Activated CD4-positive, alpha-beta T cell treated with anti-CD3 and anti-CD28 coated beads, Interleukin-2, amount 10 ng/mL, durations not matched to agents 7 days and 5 days (primary cell): ENCODE measurements at regions not wholly inside any gene's neighbourhood (a gene's known extent, or its start where the extent isn't known, plus 50 kb on each side); places are given as distances from the start of the nearest gene placed in this dataset.

Source experiments
- CTCF ChIA-PET: fragments of 350-600 bp; sonication (Branson Sonifier 250); formaldehyde crosslinking; loops from one replicate; lab custom pipeline; 2021; ENCODE audit warnings: antibody characterized with exemption; lab: Charles Lee
- POLR2A ChIA-PET: fragments of 350-600 bp; sonication (Branson Sonifier 250); formaldehyde crosslinking; loops from one replicate; lab custom pipeline; 2021; ENCODE audit warnings: antibody characterized with exemption; lab: Charles Lee
- DNase-seq: peaks from one replicate; pipeline ENCODE4 v3.0.0-alpha.2; 2020
- H3K27ac Mint-ChIP-seq: one replicate; pipeline ENCODE4 v1.8.0; 2021; ENCODE audit warnings: mild to moderate bottlenecking, moderate library complexity, mixed read lengths
- H3K27me3 Mint-ChIP-seq: one replicate; pipeline ENCODE4 v1.8.0; 2021; ENCODE audit warnings: mixed read lengths
- H3K36me3 Mint-ChIP-seq: one replicate; pipeline ENCODE4 v1.8.0; 2021; ENCODE audit warnings: low read depth, mixed read lengths
- H3K4me1 Mint-ChIP-seq: one replicate; pipeline ENCODE4 v1.8.0; 2021; ENCODE audit warnings: mixed read lengths
- H3K4me3 Mint-ChIP-seq: one replicate; pipeline ENCODE4 v1.8.0; 2021; ENCODE audit warnings: mild to moderate bottlenecking, moderate library complexity, mixed read lengths
- H3K9me3 Mint-ChIP-seq: one replicate; pipeline ENCODE4 v1.8.0; 2021; ENCODE audit warnings: mixed read lengths

GRCh38 chr7:42493436-42494198 lies 256.6 kb upstream of the GLI3 start:
- ChIA-PET CTCF (no interaction called here), POLR2A (interaction anchor here (0.5 kb wide), 2 partner anchors 139 to 417 kb away, joined by 3 to 4 read pairs; no protein-coding TSS in a partner anchor)
- DNase-seq, result no peak
- no peak overlapping the region for H3K4me3 Mint-ChIP-seq
- no peaks in the 10 kb centered on the region for H3K36me3 Mint-ChIP-seq
- no peaks in the 10 kb centered on the region for H3K4me1 Mint-ChIP-seq
- H3K27ac Mint-ChIP-seq, result no peak overlapping the region
- no peaks in the 10 kb centered on the region for H3K9me3 Mint-ChIP-seq
- peaks cover 21% of the 10 kb centered on the region for H3K27me3 Mint-ChIP-seq

DNA sequence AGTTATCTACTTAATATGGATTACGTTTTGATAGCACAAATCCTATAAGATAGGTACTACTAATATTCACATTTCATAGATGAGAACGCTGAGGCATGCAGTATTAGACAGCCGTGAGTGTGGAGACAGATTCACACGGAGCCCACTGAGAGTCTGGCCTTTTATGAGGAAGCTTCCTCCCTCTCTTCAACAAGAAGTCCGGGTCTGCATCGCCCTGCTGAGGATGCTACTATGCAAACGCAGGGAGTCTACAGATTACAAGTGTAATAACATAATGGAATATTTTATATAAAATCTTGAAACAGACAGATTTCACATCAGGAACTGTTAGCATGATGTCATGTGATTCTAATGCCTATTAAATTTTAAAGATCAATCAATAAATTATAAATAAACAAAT lies 255.9 kb upstream of the GLI3 start:
- no peak overlapping the region for H3K27ac Mint-ChIP-seq
- H3K27me3 Mint-ChIP-seq, result peaks cover 21% of the 10 kb centered on the region
- no peaks in the 10 kb centered on the region for H3K36me3 Mint-ChIP-seq
- ChIA-PET POLR2A (interaction anchor here (0.5 kb wide), 2 partner anchors 140 to 418 kb away, joined by 3 to 4 read pairs; no protein-coding TSS in a partner anchor), CTCF (no interaction called here)
- H3K4me1 Mint-ChIP-seq, result no peaks in the 10 kb centered on the region
- H3K4me3 Mint-ChIP-seq, result no peak overlapping the region
- no peaks in the 10 kb centered on the region for H3K9me3 Mint-ChIP-seq
- no peak for DNase-seq

DNA sequence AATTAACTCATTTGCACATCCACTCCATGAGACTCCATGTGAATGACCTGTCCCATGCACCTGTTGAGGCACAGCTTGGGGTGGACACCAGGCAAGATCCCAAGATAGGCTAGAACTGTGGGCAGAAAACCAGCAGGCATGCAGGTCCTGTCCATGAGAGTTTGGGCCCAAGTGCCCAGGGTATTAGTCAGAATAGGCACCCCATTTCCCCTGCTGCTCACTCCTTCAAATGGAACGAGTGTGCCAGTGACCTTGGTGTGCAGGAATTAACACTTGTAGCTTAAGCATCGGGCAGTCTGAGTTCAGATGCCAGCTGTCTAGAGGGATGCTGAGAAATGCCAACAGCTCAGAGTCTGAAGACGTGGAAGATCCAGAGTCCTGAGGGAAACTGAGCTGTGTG lies 254.1 kb upstream of the GLI3 start:
- peaks cover 21% of the 10 kb centered on the region for H3K27me3 Mint-ChIP-seq
- DNase-seq, result no peak
- no peaks in the 10 kb centered on the region for H3K4me1 Mint-ChIP-seq
- H3K4me3 Mint-ChIP-seq, result no peak overlapping the region
- CTCF ChIA-PET, result no interaction called here
- H3K27ac Mint-ChIP-seq, result no peak overlapping the region
- H3K9me3 Mint-ChIP-seq, result no peaks in the 10 kb centered on the region
- POLR2A ChIA-PET, result no interaction called here
- no peaks in the 10 kb centered on the region for H3K36me3 Mint-ChIP-seq

- H3K9me3 Mint-ChIP-seq, result no peaks in the 10 kb centered on the region
- DNase-seq, result no peak
- H3K36me3 Mint-ChIP-seq, result no peaks in the 10 kb centered on the region
- H3K27ac Mint-ChIP-seq, result no peak overlapping the region
- ChIA-PET CTCF (interaction anchor here (1.5 kb wide), 1 partner anchor 10 kb away, joined by 3 read pairs; no protein-coding TSS in a partner anchor), POLR2A (no interaction called here)
- no peak overlapping the region for H3K4me3 Mint-ChIP-seq
- no peaks in the 10 kb centered on the region for H3K4me1 Mint-ChIP-seq
- peaks cover 18% of the 10 kb centered on the region for H3K27me3 Mint-ChIP-seq
These were observed 252.3 kb upstream of the GLI3 start for GRCh38 chr7:42489299-42489698.

DNA sequence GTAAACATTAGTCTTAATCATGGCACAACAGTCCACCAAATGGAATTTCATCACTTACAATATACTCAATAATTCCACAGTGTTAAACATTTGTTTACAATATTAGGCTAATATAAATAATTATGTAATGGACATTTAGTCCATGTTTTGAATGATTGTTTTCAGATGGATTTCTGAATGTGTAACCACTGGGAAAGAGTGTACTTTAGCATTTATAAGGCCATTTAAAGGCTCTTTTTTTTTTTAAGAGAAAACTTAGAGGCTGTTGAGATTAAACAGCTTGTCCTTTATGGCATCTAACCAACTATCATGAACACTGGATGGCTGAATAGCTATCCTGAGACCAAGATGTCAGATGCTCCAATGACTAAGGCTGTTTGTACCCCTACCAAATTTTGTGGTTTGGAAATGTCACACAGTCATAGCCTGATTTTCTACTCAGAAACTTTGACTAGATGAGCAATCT lies 248.3 kb upstream of the GLI3 start:
- H3K27me3 Mint-ChIP-seq, result no peaks in the 10 kb centered on the region
- no peak overlapping the region for H3K27ac Mint-ChIP-seq
- ChIA-PET POLR2A (no interaction called here), CTCF (no interaction called here)
- H3K9me3 Mint-ChIP-seq, result no peaks in the 10 kb centered on the region
- H3K36me3 Mint-ChIP-seq, result no peaks in the 10 kb centered on the region
- no peaks in the 10 kb centered on the region for H3K4me1 Mint-ChIP-seq
- no peak for DNase-seq
- H3K4me3 Mint-ChIP-seq, result no peak overlapping the region

DNA sequence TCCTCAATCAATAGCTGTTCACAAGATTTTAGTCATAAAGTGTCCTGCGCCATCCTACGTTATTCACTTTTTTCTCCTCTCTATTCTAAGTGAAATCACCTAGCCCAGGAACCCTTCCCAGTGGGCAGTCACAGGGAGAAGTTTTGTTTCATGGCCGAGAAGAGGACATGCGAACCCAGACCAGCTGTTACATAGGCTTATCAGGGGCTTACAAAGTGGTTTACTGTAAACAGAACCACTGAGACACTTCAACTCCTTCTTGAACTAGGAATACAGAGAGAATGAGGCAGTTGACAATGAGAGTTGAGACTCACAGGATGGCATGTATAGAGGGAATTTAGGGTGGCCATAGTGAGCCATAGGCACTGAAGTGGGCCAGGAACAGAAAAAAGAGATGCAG lies 246.9 kb upstream of the GLI3 start:
- no peaks in the 10 kb centered on the region for H3K4me1 Mint-ChIP-seq
- no peak for DNase-seq
- no peaks in the 10 kb centered on the region for H3K9me3 Mint-ChIP-seq
- ChIA-PET POLR2A (no interaction called here), CTCF (no interaction called here)
- no peaks in the 10 kb centered on the region for H3K27me3 Mint-ChIP-seq
- H3K4me3 Mint-ChIP-seq, result no peak overlapping the region
- no peaks in the 10 kb centered on the region for H3K36me3 Mint-ChIP-seq
- no peak overlapping the region for H3K27ac Mint-ChIP-seq

- H3K27ac Mint-ChIP-seq, result no peak overlapping the region
- CTCF ChIA-PET, result no interaction called here
- H3K9me3 Mint-ChIP-seq, result no peaks in the 10 kb centered on the region
- H3K4me3 Mint-ChIP-seq, result no peak overlapping the region
- no peak for DNase-seq
- no peaks in the 10 kb centered on the region for H3K4me1 Mint-ChIP-seq
- H3K36me3 Mint-ChIP-seq, result no peaks in the 10 kb centered on the region
- no peaks in the 10 kb centered on the region for H3K27me3 Mint-ChIP-seq
- POLR2A ChIA-PET, result no interaction called here
These were observed 243.0 kb upstream of the GLI3 start for GRCh38 chr7:42479816-42480633.

GRCh38 chr7:42479452-42479815 lies 242.4 kb upstream of the GLI3 start:
- DNase-seq, result no peak
- Mint-ChIP-seq H3K4me1 (no peaks in the 10 kb centered on the region), H3K27ac (no peak overlapping the region), H3K9me3 (no peaks in the 10 kb centered on the region), H3K4me3 (no peak overlapping the region), H3K27me3 (no peaks in the 10 kb centered on the region), H3K36me3 (no peaks in the 10 kb centered on the region)
- POLR2A ChIA-PET, result no interaction called here
- CTCF ChIA-PET, result interaction anchor here (0.9 kb wide), 1 partner anchor 10 kb away, joined by 3 read pairs; no protein-coding TSS in a partner anchor

DNA sequence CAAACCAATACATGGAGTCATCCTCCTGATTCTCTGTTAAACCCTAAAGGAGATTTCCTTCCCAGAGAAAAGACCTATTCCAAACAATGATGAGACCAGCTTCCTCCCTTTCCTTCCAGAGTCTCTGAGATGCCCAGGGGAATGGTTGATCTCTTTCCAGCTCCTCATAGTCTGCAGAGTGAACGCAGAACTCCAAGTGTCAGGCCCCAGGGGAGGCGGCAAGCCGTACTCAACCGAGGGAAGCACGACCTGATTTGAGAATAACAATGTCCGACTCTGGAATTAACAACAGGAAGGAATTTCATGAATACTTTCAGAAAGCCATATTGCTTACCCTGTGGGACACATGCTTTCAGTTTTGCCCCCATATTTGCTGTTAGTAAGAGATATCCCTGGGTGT lies 241.7 kb upstream of the GLI3 start:
- Mint-ChIP-seq H3K4me1 (no peaks in the 10 kb centered on the region), H3K4me3 (no peak overlapping the region), H3K9me3 (no peaks in the 10 kb centered on the region), H3K27ac (no peak overlapping the region), H3K27me3 (no peaks in the 10 kb centered on the region), H3K36me3 (no peaks in the 10 kb centered on the region)
- CTCF ChIA-PET, result interaction anchor here (0.9 kb wide), 1 partner anchor 11 kb away, joined by 3 read pairs; no protein-coding TSS in a partner anchor
- POLR2A ChIA-PET, result no interaction called here
- DNase-seq, result no peak

GRCh38 chr7:42476255-42476654 lies 239.2 kb upstream of the GLI3 start:
- ChIA-PET POLR2A (no interaction called here), CTCF (no interaction called here)
- H3K9me3 Mint-ChIP-seq, result no peaks in the 10 kb centered on the region
- DNase-seq, result no peak
- no peaks in the 10 kb centered on the region for H3K36me3 Mint-ChIP-seq
- H3K27me3 Mint-ChIP-seq, result no peaks in the 10 kb centered on the region
- no peak overlapping the region for H3K27ac Mint-ChIP-seq
- H3K4me1 Mint-ChIP-seq, result no peaks in the 10 kb centered on the region
- H3K4me3 Mint-ChIP-seq, result no peak overlapping the region

DNA sequence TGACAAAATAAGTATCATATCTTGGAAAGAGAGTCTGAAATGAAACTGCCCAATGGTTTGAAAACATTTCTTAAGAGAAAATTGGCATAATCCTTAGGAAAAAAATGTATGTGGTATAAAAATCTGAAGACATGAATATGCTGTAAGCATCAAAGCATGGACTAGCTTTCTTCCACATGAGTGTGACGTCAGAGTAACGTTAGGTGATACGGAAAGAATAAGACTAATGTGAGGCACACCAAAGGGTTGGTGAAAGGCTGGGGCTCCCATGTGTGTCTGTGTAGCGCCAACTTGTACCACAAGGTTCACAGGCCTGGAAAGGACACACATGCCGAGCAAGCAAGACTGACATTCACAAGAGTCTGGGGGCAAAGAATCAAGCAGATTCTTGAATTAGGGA lies 238.1 kb upstream of the GLI3 start:
- CTCF ChIA-PET, result no interaction called here
- H3K27ac Mint-ChIP-seq, result no peak overlapping the region
- no peak for DNase-seq
- no peak overlapping the region for H3K4me3 Mint-ChIP-seq
- no peaks in the 10 kb centered on the region for H3K36me3 Mint-ChIP-seq
- H3K9me3 Mint-ChIP-seq, result no peaks in the 10 kb centered on the region
- no peaks in the 10 kb centered on the region for H3K4me1 Mint-ChIP-seq
- POLR2A ChIA-PET, result no interaction called here
- no peaks in the 10 kb centered on the region for H3K27me3 Mint-ChIP-seq

DNA sequence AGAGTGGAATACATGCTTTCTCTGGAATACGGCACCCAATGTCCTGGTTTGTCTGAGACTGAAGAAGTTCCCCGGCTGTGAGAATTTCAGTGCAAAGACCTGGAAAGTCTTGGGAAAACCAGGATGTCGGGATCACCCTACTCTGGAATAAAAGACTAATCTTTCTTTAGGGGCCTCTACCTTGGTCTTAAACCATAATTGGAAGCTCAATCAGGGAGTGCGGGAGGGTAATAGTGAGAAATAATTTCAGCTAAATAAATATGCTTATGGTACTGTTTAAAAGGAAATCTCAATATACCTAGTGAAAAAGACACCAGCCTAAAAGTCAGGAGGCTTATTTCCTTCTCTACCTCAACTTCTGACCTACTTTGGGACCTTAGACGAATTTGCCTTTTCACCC lies 236.1 kb upstream of the GLI3 start:
- H3K4me3 Mint-ChIP-seq, result no peak overlapping the region
- POLR2A ChIA-PET, result no interaction called here
- no peak for DNase-seq
- CTCF ChIA-PET, result no interaction called here
- no peaks in the 10 kb centered on the region for H3K27me3 Mint-ChIP-seq
- no peaks in the 10 kb centered on the region for H3K36me3 Mint-ChIP-seq
- peaks cover 1% of the 10 kb centered on the region for H3K9me3 Mint-ChIP-seq
- no peaks in the 10 kb centered on the region for H3K4me1 Mint-ChIP-seq
- H3K27ac Mint-ChIP-seq, result no peak overlapping the region

GRCh38 chr7:42471573-42472174 lies 234.7 kb upstream of the GLI3 start:
- CTCF ChIA-PET, result interaction anchor here (0.9 kb wide), 1 partner anchor 13 kb away, joined by 3 read pairs; no protein-coding TSS in a partner anchor
- Mint-ChIP-seq H3K36me3 (no peaks in the 10 kb centered on the region), H3K27ac (no peak overlapping the region), H3K27me3 (no peaks in the 10 kb centered on the region), H3K4me3 (no peak overlapping the region), H3K4me1 (no peaks in the 10 kb centered on the region), H3K9me3 (peaks cover 3% of the 10 kb centered on the region)
- no peak for DNase-seq
- POLR2A ChIA-PET, result no interaction called here
